GM23338 (cell line): ENCODE measurements at regions not wholly inside any gene's neighbourhood (a gene's known extent, or its start where the extent isn't known, plus 50 kb on each side); places are given as distances from the start of the nearest gene placed in this dataset.

Experiments used
- EZH2phosphoT487 ChIP-seq: fragments of 200-600 bp; sonication (generic); IDR thresholded peaks from one replicate; pipeline ENCODE4 v1.8.1; 2018; ENCODE audit warnings: antibody characterized with exemption; ENCODE audit not compliant: unreplicated experiment
- POLR2AphosphoS5 ChIP-seq: IDR thresholded peaks from 2 replicates; pipeline ENCODE4 v1.6.1; 2016; ENCODE audit warnings: antibody characterized with exemption, low read depth
- TF ChIP-seq, protein P1 (sequence below), 2 experiments: fragments of 200-600 bp in 1 of 2; sonication (generic) in 1 of 2; conservative IDR thresholded peaks; 2 replicates each; pipeline versions ENCODE4 v1.5.1 to v1.6.1; 2016 to 2017; ENCODE audit warnings: antibody characterized with exemption in 2 of 2, low read depth in 2 of 2, mild to moderate bottlenecking in 2 of 2, moderate library complexity in 1 of 2

DNA sequence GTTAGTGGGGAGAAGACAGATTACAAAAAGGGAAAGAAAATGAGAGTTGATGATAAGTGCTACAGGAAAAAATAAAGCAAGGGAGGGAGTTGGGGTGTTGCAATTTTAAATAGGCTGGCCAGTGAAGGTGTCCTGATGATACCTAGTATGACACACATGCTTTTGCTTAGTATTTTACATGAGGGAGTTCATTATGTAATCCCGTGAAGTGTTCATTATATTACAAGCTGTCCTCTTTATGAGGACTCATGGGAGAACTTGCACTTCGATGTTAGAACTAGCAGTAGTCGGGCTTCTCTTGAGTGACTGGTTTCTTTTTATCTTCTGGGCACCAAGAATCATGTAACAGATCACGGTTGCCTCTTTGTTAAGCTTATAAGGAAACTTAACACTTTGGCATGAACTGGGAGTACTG is 102.3 kb upstream of the MTPN start:
- TF ChIP-seq, protein P1, sequence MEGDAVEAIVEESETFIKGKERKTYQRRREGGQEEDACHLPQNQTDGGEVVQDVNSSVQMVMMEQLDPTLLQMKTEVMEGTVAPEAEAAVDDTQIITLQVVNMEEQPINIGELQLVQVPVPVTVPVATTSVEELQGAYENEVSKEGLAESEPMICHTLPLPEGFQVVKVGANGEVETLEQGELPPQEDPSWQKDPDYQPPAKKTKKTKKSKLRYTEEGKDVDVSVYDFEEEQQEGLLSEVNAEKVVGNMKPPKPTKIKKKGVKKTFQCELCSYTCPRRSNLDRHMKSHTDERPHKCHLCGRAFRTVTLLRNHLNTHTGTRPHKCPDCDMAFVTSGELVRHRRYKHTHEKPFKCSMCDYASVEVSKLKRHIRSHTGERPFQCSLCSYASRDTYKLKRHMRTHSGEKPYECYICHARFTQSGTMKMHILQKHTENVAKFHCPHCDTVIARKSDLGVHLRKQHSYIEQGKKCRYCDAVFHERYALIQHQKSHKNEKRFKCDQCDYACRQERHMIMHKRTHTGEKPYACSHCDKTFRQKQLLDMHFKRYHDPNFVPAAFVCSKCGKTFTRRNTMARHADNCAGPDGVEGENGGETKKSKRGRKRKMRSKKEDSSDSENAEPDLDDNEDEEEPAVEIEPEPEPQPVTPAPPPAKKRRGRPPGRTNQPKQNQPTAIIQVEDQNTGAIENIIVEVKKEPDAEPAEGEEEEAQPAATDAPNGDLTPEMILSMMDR (conservative IDR thresholded peaks at IDR 0.05; ENCODE audit: low read depth in 2 of 2) = no peak
- no peak for TF ChIP-seq POLR2AphosphoS5
- no peak for TF ChIP-seq EZH2phosphoT487
